Lower leg skin (tissue), 3 donors: ENCODE measurements at regions not wholly inside any gene's neighbourhood (a gene's known extent, or its start where the extent isn't known, plus 50 kb on each side); places are given as distances from the start of the nearest gene placed in this dataset.

ENCODE experiments used
- POLR2A ChIP-seq, 2 donors: fragments of 450-650 bp; IDR thresholded peaks; one replicate each; pipeline ENCODE4 v1.6.1; 2016 to 2017; ENCODE audit warnings: antibody characterized with exemption in 2 of 2, mild to moderate bottlenecking in 1 of 2, moderate library complexity in 1 of 2
- TF ChIP-seq, protein P1 (sequence below), 3 donors: fragments of 450-650 bp; IDR thresholded peaks; one replicate each; pipeline ENCODE4 v1.5.1; 2016; ENCODE audit warnings: antibody characterized with exemption in 3 of 3, mild to moderate bottlenecking in 3 of 3, moderate library complexity in 2 of 3

DNA sequence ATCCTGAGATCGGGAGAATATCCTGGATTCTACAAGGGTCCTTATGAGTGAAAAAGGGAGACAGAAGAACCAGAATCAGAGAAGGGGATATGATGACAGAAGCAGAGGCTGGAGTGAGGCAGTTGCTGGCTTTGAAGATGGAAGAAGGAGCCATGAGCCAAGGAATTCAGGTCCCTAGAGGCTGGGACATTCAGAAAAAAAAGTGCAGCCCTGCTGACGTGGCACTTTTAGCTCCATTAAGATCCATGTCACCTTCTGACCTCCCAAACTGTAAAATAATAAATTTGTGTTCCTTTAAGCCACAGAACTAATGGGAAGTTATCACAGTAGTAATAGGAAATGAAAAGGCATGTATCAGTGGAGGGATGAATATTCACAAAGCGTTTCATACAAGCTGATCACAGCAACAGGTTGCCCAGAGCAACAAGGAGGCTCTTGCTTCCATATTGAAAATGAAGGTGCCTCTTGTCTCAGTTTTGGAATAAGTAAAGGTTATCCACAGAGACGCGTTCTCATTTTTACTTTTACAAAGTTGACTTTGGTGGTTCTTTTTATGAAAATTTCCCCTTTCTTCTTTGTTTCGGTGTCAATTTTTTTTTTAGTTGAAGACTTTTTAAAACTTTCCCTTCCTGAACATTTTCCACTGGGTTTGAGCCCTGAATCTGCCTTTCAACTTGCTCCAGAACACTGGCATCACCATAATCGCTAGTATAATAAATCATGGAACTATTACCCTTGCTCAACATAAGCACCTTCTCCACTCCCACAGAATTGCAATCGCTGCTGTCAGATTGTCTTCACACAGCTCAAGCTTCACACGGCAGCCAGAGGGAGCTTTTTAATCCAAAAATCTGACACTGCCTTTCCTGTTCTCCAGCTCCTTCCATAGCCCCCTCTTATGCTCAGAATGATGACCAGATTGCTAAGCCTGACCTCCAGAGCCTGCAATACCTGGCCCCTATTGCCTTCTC, 127.6 kb upstream of the RBPJ start:
- TF ChIP-seq POLR2A (IDR thresholded peaks at IDR 0.05) = no peak
- TF ChIP-seq, protein P1, sequence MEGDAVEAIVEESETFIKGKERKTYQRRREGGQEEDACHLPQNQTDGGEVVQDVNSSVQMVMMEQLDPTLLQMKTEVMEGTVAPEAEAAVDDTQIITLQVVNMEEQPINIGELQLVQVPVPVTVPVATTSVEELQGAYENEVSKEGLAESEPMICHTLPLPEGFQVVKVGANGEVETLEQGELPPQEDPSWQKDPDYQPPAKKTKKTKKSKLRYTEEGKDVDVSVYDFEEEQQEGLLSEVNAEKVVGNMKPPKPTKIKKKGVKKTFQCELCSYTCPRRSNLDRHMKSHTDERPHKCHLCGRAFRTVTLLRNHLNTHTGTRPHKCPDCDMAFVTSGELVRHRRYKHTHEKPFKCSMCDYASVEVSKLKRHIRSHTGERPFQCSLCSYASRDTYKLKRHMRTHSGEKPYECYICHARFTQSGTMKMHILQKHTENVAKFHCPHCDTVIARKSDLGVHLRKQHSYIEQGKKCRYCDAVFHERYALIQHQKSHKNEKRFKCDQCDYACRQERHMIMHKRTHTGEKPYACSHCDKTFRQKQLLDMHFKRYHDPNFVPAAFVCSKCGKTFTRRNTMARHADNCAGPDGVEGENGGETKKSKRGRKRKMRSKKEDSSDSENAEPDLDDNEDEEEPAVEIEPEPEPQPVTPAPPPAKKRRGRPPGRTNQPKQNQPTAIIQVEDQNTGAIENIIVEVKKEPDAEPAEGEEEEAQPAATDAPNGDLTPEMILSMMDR (IDR thresholded peaks at IDR 0.05) = no peak
